Nephron (organoid): ENCODE measurements at regions not wholly inside any gene's neighbourhood (a gene's known extent, or its start where the extent isn't known, plus 50 kb on each side); places are given as distances from the start of the nearest gene placed in this dataset.

Experiments used
- H3K27ac Mint-ChIP-seq, 3 experiments: 2 replicates each; pipeline ENCODE4 v1.8.0; 2020; ENCODE audit warnings: mixed read lengths in 3 of 3, mild to moderate bottlenecking in 2 of 3, moderate library complexity in 1 of 3
- H3K27me3 Mint-ChIP-seq: 2 replicates; pipeline ENCODE4 v1.8.0; 2021; ENCODE audit warnings: low read depth, mild to moderate bottlenecking, moderate library complexity, mixed read lengths
- H3K36me3 Mint-ChIP-seq: 2 replicates; pipeline ENCODE4 v1.8.0; 2020; ENCODE audit warnings: low read depth, mixed read lengths
- H3K4me1 Mint-ChIP-seq: 2 replicates; pipeline ENCODE4 v1.8.0; 2020; ENCODE audit warnings: mixed read lengths
- H3K4me3 Mint-ChIP-seq, 3 experiments: 2 replicates each; pipeline ENCODE4 v1.8.0; 2020; ENCODE audit warnings: mild to moderate bottlenecking in 3 of 3, mixed read lengths in 3 of 3, moderate library complexity in 2 of 3
- H3K9me3 Mint-ChIP-seq: 2 replicates; pipeline ENCODE4 v1.8.0; 2020; ENCODE audit warnings: mixed read lengths
- CTCF ChIP-seq, 3 experiments: fragments of 200-600 bp; sonication (generic); IDR thresholded peaks; one replicate each; pipeline ENCODE4 v1.5.0; 2021; ENCODE audit warnings: antibody characterized with exemption in 3 of 3; ENCODE audit not compliant: unreplicated experiment in 3 of 3

GRCh38 chr4:119984996-119985395, 81.7 kb downstream of the MAD2L1 start:
- Mint-ChIP-seq H3K36me3 (no peaks in the 10 kb centered on the region), H3K4me3 (no peak overlapping the region), H3K27ac (no peak overlapping the region), H3K9me3 (no peaks in the 10 kb centered on the region), H3K27me3 (peaks cover 3% of the 10 kb centered on the region), H3K4me1 (peaks cover 12% of the 10 kb centered on the region)
- no peak for TF ChIP-seq CTCF (IDR thresholded peaks at IDR 0.05; ENCODE audit: unreplicated experiment in 3 of 3)

GRCh38 chr4:119982756-119983155, 83.9 kb downstream of the MAD2L1 start:
- Mint-ChIP-seq H3K27ac (no peak overlapping the region), H3K9me3 (no peaks in the 10 kb centered on the region), H3K27me3 (peaks cover under 1% of the 10 kb centered on the region), H3K4me1 (peaks cover 27% of the 10 kb centered on the region), H3K4me3 (peak overlapping the region in 1 of 3 experiments; percentile 28), H3K36me3 (no peaks in the 10 kb centered on the region)
- no peak for TF ChIP-seq CTCF (IDR thresholded peaks at IDR 0.05; ENCODE audit: unreplicated experiment in 3 of 3)

- Mint-ChIP-seq H3K9me3 (no peaks in the 10 kb centered on the region), H3K4me3 (no peak overlapping the region), H3K27me3 (no peaks in the 10 kb centered on the region), H3K27ac (peak overlapping the region in 2 of 3 experiments; percentile 73 to 93), H3K36me3 (no peaks in the 10 kb centered on the region), H3K4me1 (peaks cover 42% of the 10 kb centered on the region)
- TF ChIP-seq CTCF (IDR thresholded peaks at IDR 0.05; ENCODE audit: unreplicated experiment in 3 of 3), result no peak
Observed at GRCh38 chr4:119980456-119980855, 86.2 kb downstream of the MAD2L1 start.

GRCh38 chr4:119977076-119977940, 89.3 kb downstream of the MAD2L1 start:
- peaks cover 44% of the 10 kb centered on the region for H3K4me1 Mint-ChIP-seq
- TF ChIP-seq CTCF (IDR thresholded peaks at IDR 0.05; ENCODE audit: unreplicated experiment in 3 of 3), result no peak
- peak overlapping the region in 2 of 3 experiments; percentile 84 to 87 for H3K27ac Mint-ChIP-seq
- H3K36me3 Mint-ChIP-seq, result no peaks in the 10 kb centered on the region
- H3K4me3 Mint-ChIP-seq, result no peak overlapping the region
- H3K27me3 Mint-ChIP-seq, result no peaks in the 10 kb centered on the region
- no peaks in the 10 kb centered on the region for H3K9me3 Mint-ChIP-seq

GRCh38 chr4:119971431-119972084, 95.1 kb downstream of the MAD2L1 start:
- peaks cover 17% of the 10 kb centered on the region for H3K4me1 Mint-ChIP-seq
- H3K9me3 Mint-ChIP-seq, result no peaks in the 10 kb centered on the region
- no peaks in the 10 kb centered on the region for H3K36me3 Mint-ChIP-seq
- no peak for TF ChIP-seq CTCF (IDR thresholded peaks at IDR 0.05; ENCODE audit: unreplicated experiment in 3 of 3)
- no peak overlapping the region for H3K4me3 Mint-ChIP-seq
- peak overlapping the region; percentile 80 to 95 (median 81) for H3K27ac Mint-ChIP-seq
- no peaks in the 10 kb centered on the region for H3K27me3 Mint-ChIP-seq
